Chondrocyte (in vitro differentiated cells): ENCODE measurements at regions not wholly inside any gene's neighbourhood (a gene's known extent, or its start where the extent isn't known, plus 50 kb on each side); places are given as distances from the start of the nearest gene placed in this dataset.

Experiments
- DNase-seq: peaks from one replicate; pipeline ENCODE4 v3.0.0; 2021; ENCODE audit warnings: mixed read lengths, low spot score
- H3K27ac Mint-ChIP-seq: one replicate; pipeline ENCODE4 v1.8.0; 2021; ENCODE audit warnings: mild to moderate bottlenecking, moderate library complexity, mixed read lengths; ENCODE audit not compliant: unreplicated experiment
- H3K27me3 Mint-ChIP-seq: 2 replicates; pipeline ENCODE4 v1.8.0; 2021; ENCODE audit warnings: low read depth, mixed read lengths
- H3K36me3 Mint-ChIP-seq: 2 replicates; pipeline ENCODE4 v1.8.0; 2021; ENCODE audit warnings: low read depth, mixed read lengths
- H3K4me1 Mint-ChIP-seq: 2 replicates; pipeline ENCODE4 v1.8.0; 2021; ENCODE audit warnings: low read depth, mild to moderate bottlenecking, mixed read lengths
- H3K4me3 Mint-ChIP-seq: one replicate; pipeline ENCODE4 v1.8.0; 2021; ENCODE audit warnings: mild to moderate bottlenecking, moderate library complexity, mixed read lengths; ENCODE audit not compliant: unreplicated experiment
- H3K9me3 Mint-ChIP-seq: 2 replicates; pipeline ENCODE4 v1.8.0; 2021; ENCODE audit warnings: low read depth, mixed read lengths
- CTCF ChIP-seq: fragments of 200-600 bp; sonication (generic); IDR thresholded peaks from 2 replicates; pipeline ENCODE4 v1.5.0; 2021; ENCODE audit warnings: antibody characterized with exemption, mild to moderate bottlenecking, moderate library complexity

GRCh38 chr4:136390824-136391223 lies 1141.5 kb downstream of the PCDH18 start:
- peaks cover 5% of the 10 kb centered on the region for H3K9me3 Mint-ChIP-seq
- H3K27ac Mint-ChIP-seq = no peak overlapping the region
- H3K36me3 Mint-ChIP-seq = no peaks in the 10 kb centered on the region
- no peak for TF ChIP-seq CTCF
- H3K27me3 Mint-ChIP-seq = no peaks in the 10 kb centered on the region
- H3K4me1 Mint-ChIP-seq = peaks cover 14% of the 10 kb centered on the region
- no peak overlapping the region for H3K4me3 Mint-ChIP-seq
- DNase-seq = no peak

- Mint-ChIP-seq H3K9me3 (no peaks in the 10 kb centered on the region), H3K36me3 (no peaks in the 10 kb centered on the region), H3K27ac (no peak overlapping the region), H3K4me3 (no peak overlapping the region), H3K4me1 (no peaks in the 10 kb centered on the region), H3K27me3 (no peaks in the 10 kb centered on the region)
- DNase-seq = no peak
- TF ChIP-seq CTCF = no peak
Observed at GRCh38 chr4:136383082-136383481, 1149.2 kb downstream of the PCDH18 start.

- DNase-seq = no peak
- no peaks in the 10 kb centered on the region for H3K36me3 Mint-ChIP-seq
- no peak overlapping the region for H3K4me3 Mint-ChIP-seq
- no peak overlapping the region for H3K27ac Mint-ChIP-seq
- no peaks in the 10 kb centered on the region for H3K9me3 Mint-ChIP-seq
- H3K4me1 Mint-ChIP-seq = no peaks in the 10 kb centered on the region
- no peaks in the 10 kb centered on the region for H3K27me3 Mint-ChIP-seq
- no peak for TF ChIP-seq CTCF
Observed at GRCh38 chr4:136371231-136371630, 1161.1 kb downstream of the PCDH18 start.

DNA sequence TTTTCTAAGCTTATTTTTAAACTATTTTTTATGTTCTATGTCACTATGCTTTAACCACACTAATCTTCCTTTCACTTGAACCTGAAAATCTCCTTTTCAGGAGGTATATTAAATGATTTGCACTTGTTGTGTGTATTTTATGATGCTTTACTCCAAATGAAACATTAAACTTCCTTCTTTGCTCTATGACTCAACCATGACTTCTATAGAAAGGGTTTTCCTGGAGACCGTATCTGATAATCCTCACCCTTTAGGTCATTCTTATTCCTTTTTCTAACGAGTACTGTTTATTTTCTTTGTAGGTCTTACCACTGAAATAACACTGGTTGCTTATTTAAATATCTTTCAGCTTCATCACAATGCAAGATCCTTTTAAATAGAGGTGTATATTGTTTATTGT lies 1163.2 kb downstream of the PCDH18 start:
- Mint-ChIP-seq H3K27ac (no peak overlapping the region), H3K36me3 (peaks cover 1% of the 10 kb centered on the region), H3K4me3 (no peak overlapping the region), H3K4me1 (no peaks in the 10 kb centered on the region), H3K9me3 (peaks cover 3% of the 10 kb centered on the region), H3K27me3 (no peaks in the 10 kb centered on the region)
- no peak for TF ChIP-seq CTCF
- DNase-seq = no peak

DNA sequence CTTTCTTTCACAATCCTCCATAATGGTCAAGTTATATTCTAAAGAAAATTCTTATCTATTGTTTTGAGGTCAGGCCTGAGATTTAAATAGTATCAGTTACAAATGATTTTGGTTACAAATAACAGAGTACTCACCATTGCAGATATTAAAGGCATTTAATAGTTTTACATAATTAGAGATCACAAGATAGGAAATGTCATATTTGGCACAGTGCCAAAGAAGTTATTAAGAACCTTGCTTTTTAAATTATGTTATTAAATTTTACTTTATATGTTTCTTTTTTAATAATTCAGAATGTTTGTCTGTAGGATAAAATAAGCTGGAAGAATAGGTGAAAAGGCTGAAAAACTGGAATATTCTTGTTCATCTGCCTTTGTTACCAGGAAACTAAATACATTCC lies 1174.7 kb downstream of the PCDH18 start:
- Mint-ChIP-seq H3K4me1 (no peaks in the 10 kb centered on the region), H3K27ac (no peak overlapping the region), H3K9me3 (no peaks in the 10 kb centered on the region), H3K4me3 (no peak overlapping the region), H3K36me3 (no peaks in the 10 kb centered on the region), H3K27me3 (no peaks in the 10 kb centered on the region)
- no peak for DNase-seq
- TF ChIP-seq CTCF = no peak
